BE2C (cell line): ENCODE measurements at regions not wholly inside any gene's neighbourhood (a gene's known extent, or its start where the extent isn't known, plus 50 kb on each side); places are given as distances from the start of the nearest gene placed in this dataset.
"Not testable (repeated sequence)": the region's sequence is repeated elsewhere in the genome, so short reads cannot be mapped to it uniquely, and the experiment has no call there.

ENCODE experiments used
- DNase-seq: peaks from one replicate; pipeline ENCODE4 v3.0.0-alpha.2; 2020
- H3K27me3 ChIP-seq: fragments of 250-450 bp; sonication (Bioruptor Pico); 2 replicates; pipeline ENCODE4 v1.5.1; 2020; ENCODE audit warnings: mild to moderate bottlenecking
- H3K36me3 ChIP-seq: fragments of 250-450 bp; sonication (Bioruptor Pico); 2 replicates; pipeline ENCODE4 v1.5.1; 2020; ENCODE audit warnings: mild to moderate bottlenecking
- H3K4me1 ChIP-seq: fragments of 250-450 bp; sonication (Bioruptor Pico); 2 replicates; pipeline ENCODE4 v1.5.1; 2020
- H3K4me3 ChIP-seq: 2 replicates; pipeline ENCODE4 v1.5.1; 2011; ENCODE audit warnings: low read depth, low read length
- H3K9me3 ChIP-seq: fragments of 250-450 bp; sonication (Bioruptor Pico); 2 replicates; pipeline ENCODE4 v1.5.1; 2020
- CTCF ChIP-seq: IDR thresholded peaks from 2 replicates; pipeline ENCODE4 v1.5.1; 2012; ENCODE audit warnings: mild to moderate bottlenecking, low read depth, low read length

GRCh38 chr12:93090731-93091172 lies 161.7 kb upstream of the EEA1 start:
- Histone ChIP-seq H3K4me3 (no peak overlapping the region), H3K27me3 (peaks cover 3% of the 10 kb centered on the region; the same call in 1 of the 2 replicates), H3K36me3 (no peaks in the 10 kb centered on the region), H3K9me3 (0 out of 2 replicates have a peak, but pooled peaks cover 3% of the 10 kb centered on the region), H3K4me1 (peaks cover 20% of the 10 kb centered on the region)
- DNase-seq: no peak
- no peak for TF ChIP-seq CTCF

DNA sequence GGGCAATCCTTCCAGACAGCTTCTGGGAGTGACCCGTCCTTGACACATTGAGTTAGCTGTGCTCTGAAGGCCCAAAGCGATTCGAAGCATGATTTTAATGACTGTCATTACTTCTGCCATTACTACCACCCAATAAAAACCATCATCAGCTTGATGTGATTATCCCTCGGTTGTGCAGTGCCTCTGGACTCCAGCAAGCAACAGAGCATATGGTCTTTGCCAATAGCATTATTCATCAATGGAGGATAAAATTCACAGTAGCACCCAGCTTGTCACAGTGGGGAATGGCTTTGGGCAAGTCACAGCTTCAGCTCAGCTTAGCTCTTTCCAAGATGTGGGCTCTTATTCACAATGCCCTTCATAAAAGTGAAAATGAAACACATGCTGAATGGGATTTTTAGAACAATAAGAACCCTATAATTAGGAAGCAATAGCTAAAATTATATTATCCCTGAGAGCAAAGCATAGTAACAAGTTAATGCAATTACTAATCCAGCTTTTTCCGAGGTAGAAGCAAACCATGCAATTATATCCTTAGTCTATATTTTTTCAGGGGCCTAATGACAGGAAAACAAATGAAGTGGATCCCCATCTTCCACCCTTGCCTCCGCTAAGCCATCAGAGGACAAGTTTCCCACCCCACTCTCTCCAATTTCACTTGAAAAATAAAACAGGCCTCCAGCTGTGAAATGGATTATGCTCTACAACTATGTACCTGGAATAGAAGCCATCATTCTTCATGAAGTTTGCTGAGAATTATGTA lies 163.0 kb upstream of the EEA1 start:
- DNase-seq: no peak
- Histone ChIP-seq H3K4me3 (no peak overlapping the region), H3K4me1 (peaks cover 20% of the 10 kb centered on the region), H3K36me3 (no peaks in the 10 kb centered on the region), H3K9me3 (no peaks in the 10 kb centered on the region), H3K27me3 (peaks cover 8% of the 10 kb centered on the region)
- no peak for TF ChIP-seq CTCF

GRCh38 chr12:93092649-93092945 lies 163.5 kb upstream of the EEA1 start:
- Histone ChIP-seq H3K4me3 (no peak overlapping the region), H3K4me1 (peaks cover 20% of the 10 kb centered on the region), H3K9me3 (no peaks in the 10 kb centered on the region), H3K27me3 (peaks cover 11% of the 10 kb centered on the region), H3K36me3 (no peaks in the 10 kb centered on the region)
- TF ChIP-seq CTCF: no peak
- no peak for DNase-seq

DNA sequence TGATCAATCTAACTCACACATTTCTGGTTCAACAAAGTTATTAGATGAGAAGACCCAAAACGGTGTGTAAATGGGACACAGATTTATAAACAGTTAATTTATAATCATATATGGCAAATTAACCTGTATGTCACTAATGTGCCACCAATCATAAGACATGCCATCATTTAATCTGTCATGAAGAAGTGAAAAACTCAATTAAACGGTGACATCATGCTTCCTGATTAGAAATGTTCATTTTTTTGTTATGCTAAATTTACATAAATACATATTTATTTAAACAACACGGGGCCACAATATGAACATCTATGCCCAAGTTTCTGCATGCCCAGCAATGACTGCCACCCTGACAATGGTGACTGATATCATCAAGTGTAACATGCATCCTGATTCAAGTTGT lies 164.1 kb upstream of the EEA1 start:
- Histone ChIP-seq H3K36me3 (no peaks in the 10 kb centered on the region), H3K9me3 (no peaks in the 10 kb centered on the region), H3K27me3 (peaks cover 11% of the 10 kb centered on the region), H3K4me3 (no peak overlapping the region), H3K4me1 (peaks cover 20% of the 10 kb centered on the region)
- no peak for DNase-seq
- no peak for TF ChIP-seq CTCF

GRCh38 chr12:93094222-93094621 lies 165.1 kb upstream of the EEA1 start:
- not testable (repeated sequence) for H3K36me3 ChIP-seq, DNase-seq, H3K9me3 ChIP-seq, H3K4me3 ChIP-seq
- Histone ChIP-seq H3K27me3 (peaks cover 12% of the 10 kb centered on the region), H3K4me1 (peaks cover 20% of the 10 kb centered on the region)

- no peaks in the 10 kb centered on the region for H3K9me3 ChIP-seq
- no peaks in the 10 kb centered on the region for H3K36me3 ChIP-seq
- no peak for TF ChIP-seq CTCF
- peaks cover 12% of the 10 kb centered on the region for H3K27me3 ChIP-seq
- no peak overlapping the region for H3K4me3 ChIP-seq
- peaks cover 23% of the 10 kb centered on the region for H3K4me1 ChIP-seq
- peak; percentile 27 for DNase-seq
Observed at GRCh38 chr12:93094988-93095737, 166.1 kb upstream of the EEA1 start.
